ENCODE measurements at regions not wholly inside any gene's neighbourhood (a gene's known extent, or its start where the extent isn't known, plus 50 kb on each side); places are given as distances from the start of the nearest gene placed in this dataset.

GRCh38 chr15:100708916-100709315 is 106.5 kb downstream of the ASB7 start:
- TF ChIP-seq TCF7L2 (IDR thresholded peaks at IDR 0.05; ENCODE audit: borderline replicate concordance, extremely low read depth, insufficient read depth, insufficient read length) (no peak), POLR2AphosphoS5 (IDR thresholded peaks at IDR 0.05; ENCODE audit: low read depth, low read length) (no peak), MAX (IDR thresholded peaks at IDR 0.05) (no peak), POLR2A (IDR thresholded peaks at IDR 0.05; ENCODE audit: borderline replicate concordance, extremely low read depth, insufficient read depth, insufficient read length) (no peak), EZH2 (IDR thresholded peaks at IDR 0.05) (no peak), SRF (IDR thresholded peaks at IDR 0.05; ENCODE audit: low read depth) (no peak), FOSL1 (IDR thresholded peaks at IDR 0.05; ENCODE audit: low read depth) (no peak), ATF3 (IDR thresholded peaks at IDR 0.05) (no peak), ZNF274 (IDR thresholded peaks at IDR 0.05; ENCODE audit: low read depth, low read length) (no peak), SP1 (IDR thresholded peaks at IDR 0.05; ENCODE audit: low read depth) (no peak), ZFX (IDR thresholded peaks at IDR 0.05) (no peak), REST (IDR thresholded peaks at IDR 0.05; ENCODE audit: low read depth) (no peak), CBX3 (IDR thresholded peaks at IDR 0.05; ENCODE audit: low read depth) (no peak), JUND (IDR thresholded peaks at IDR 0.05) (no peak), ZBTB33 (IDR thresholded peaks at IDR 0.05; ENCODE audit: extremely low read depth, insufficient replicate concordance, low read length) (no peak), YY1 (IDR thresholded peaks at IDR 0.05; ENCODE audit: extremely low read depth, insufficient replicate concordance, low read depth, low read length) (no peak), EZH2phosphoT487 (IDR thresholded peaks at IDR 0.05; ENCODE audit: borderline replicate concordance) (no peak), RAD21 (IDR thresholded peaks at IDR 0.05; ENCODE audit: low read depth) (no peak), CEBPB (IDR thresholded peaks at IDR 0.05; ENCODE audit: low read depth) (no peak)
- no peaks in the 10 kb centered on the region for H3K9me3 ChIP-seq (ENCODE audit: control insufficient read depth in 1 of 2, insufficient read depth in 1 of 2, low read depth in 1 of 2, low read length in 2 of 2)
- H3K4me1 ChIP-seq (ENCODE audit: control insufficient read depth in 1 of 2, insufficient read depth in 2 of 2, low read length in 2 of 2), result peaks cover 26 to 49% of the 10 kb centered on the region in 2 experiments
- H3K36me3 ChIP-seq (ENCODE audit: control insufficient read depth in 1 of 2, insufficient read depth in 2 of 2, low read length in 2 of 2), result no peaks in the 10 kb centered on the region; a peak in 1 of 4 replicates
- intact Hi-C loops (cut with micrococcal nuclease), result no loop called here
- no peak for DNase-seq (ENCODE audit: low read depth, low spot score)
- POLR2A ChIA-PET, result no interaction called here
- H4K20me1 ChIP-seq (ENCODE audit: insufficient read depth), result no peaks in the 10 kb centered on the region
- no peak overlapping the region for H3K9ac ChIP-seq (ENCODE audit: low read length)
- no TSS peak for BruUV-seq (replicated peaks)
- no peak overlapping the region for H3K27ac ChIP-seq (ENCODE audit: low read depth, low read length)
- H3K9me2 ChIP-seq (ENCODE audit: insufficient read depth), result no peaks in the 10 kb centered on the region
- RAD21 ChIA-PET (ENCODE audit: low non-redundant PET in 1 of 2, low total read pairs in 2 of 2, uncharacterized antibody in 2 of 2, unreplicated experiment in 2 of 2), result no interaction called here
- no peaks in the 10 kb centered on the region for H3K27me3 ChIP-seq (ENCODE audit: insufficient read depth, low read length)
- H2AFZ ChIP-seq (ENCODE audit: low read depth, low read length, poor library complexity, severe bottlenecking), result no peak overlapping the region
- CTCF ChIA-PET, result no interaction called here
- no peak overlapping the region for H3K4me3 ChIP-seq (replicated peaks in 1 of 2; ENCODE audit: low read depth in 1 of 2, low read length in 2 of 2)
- no peak for ATAC-seq
- no peaks in the 10 kb centered on the region for H3K79me2 ChIP-seq (ENCODE audit: insufficient read depth, low read length)
- H3K4me2 ChIP-seq (ENCODE audit: low read length), result no peak overlapping the region
